Neural progenitor cell (in vitro differentiated cells): ENCODE measurements at regions not wholly inside any gene's neighbourhood (a gene's known extent, or its start where the extent isn't known, plus 50 kb on each side); places are given as distances from the start of the nearest gene placed in this dataset.
A peak's percentile ranks its signal among the peaks of the same experiment; 100 is the strongest.

Experiments
- DNase-seq: peaks from one replicate; pipeline ENCODE4 v3.0.0-alpha.2; 2016; ENCODE audit warnings: low spot score
- H2AFZ ChIP-seq: fragments of 200-600 bp; sonication (generic); replicated peaks from 2 replicates; pipeline ENCODE4 v1.6.1; 2016; ENCODE audit warnings: antibody characterized with exemption
- H3F3A ChIP-seq: fragments of 200-600 bp; sonication (generic); 2 replicates; pipeline ENCODE4 v1.6.1; 2016; ENCODE audit warnings: antibody characterized with exemption, low read depth
- H3K27ac ChIP-seq: fragments of 200-600 bp; sonication (generic); 2 replicates; pipeline ENCODE4 v1.5.1; 2016; ENCODE audit warnings: mild to moderate bottlenecking
- H3K27me3 ChIP-seq: fragments of 200-600 bp; sonication (generic); 2 replicates; pipeline ENCODE4 v1.6.1; 2016; ENCODE audit warnings: mild to moderate bottlenecking, moderate library complexity
- H3K36me3 ChIP-seq: fragments of 200-600 bp; sonication (generic); 2 replicates; pipeline ENCODE4 v1.5.1; 2016
- H3K4me1 ChIP-seq: fragments of 200-600 bp; sonication (generic); 2 replicates; pipeline ENCODE4 v1.6.1; 2016; ENCODE audit warnings: mixed run types
- H3K4me2 ChIP-seq: fragments of 200-600 bp; sonication (generic); 2 replicates; pipeline ENCODE4 v1.6.1; 2016
- H3K4me3 ChIP-seq: fragments of 200-600 bp; sonication (generic); 2 replicates; pipeline ENCODE4 v1.5.1; 2016
- H3K79me2 ChIP-seq: fragments of 200-600 bp; sonication (generic); 2 replicates; pipeline ENCODE4 v1.6.1; 2016; ENCODE audit warnings: low read depth
- H3K9ac ChIP-seq: fragments of 200-600 bp; sonication (generic); 2 replicates; pipeline ENCODE4 v1.6.1; 2016
- H3K9me3 ChIP-seq: fragments of 200-600 bp; sonication (generic); 2 replicates; pipeline ENCODE4 v1.5.1; 2016; ENCODE audit warnings: low read depth
- H4K20me1 ChIP-seq: fragments of 200-600 bp; sonication (generic); 2 replicates; pipeline ENCODE4 v1.6.1; 2016; ENCODE audit warnings: low read depth
- H3K27ac Mint-ChIP-seq: 3 replicates; pipeline ENCODE4 v1.8.0; 2021; ENCODE audit warnings: mixed read lengths
- H3K27me3 Mint-ChIP-seq: 2 replicates; pipeline ENCODE4 v1.8.0; 2022; ENCODE audit warnings: low read depth, mild to moderate bottlenecking, inconsistent platforms, moderate library complexity, mixed read lengths; ENCODE audit not compliant: insufficient read depth
- H3K36me3 Mint-ChIP-seq: 3 replicates; pipeline ENCODE4 v1.8.0; 2021; ENCODE audit warnings: mixed read lengths
- H3K4me1 Mint-ChIP-seq: 3 replicates; pipeline ENCODE4 v1.8.0; 2021; ENCODE audit warnings: mixed read lengths
- H3K4me3 Mint-ChIP-seq: 3 replicates; pipeline ENCODE4 v1.8.0; 2021; ENCODE audit warnings: mild to moderate bottlenecking, moderate library complexity, mixed read lengths
- H3K9me3 Mint-ChIP-seq: 3 replicates; pipeline ENCODE4 v1.8.0; 2020; ENCODE audit warnings: mixed read lengths
- CTCF ChIP-seq: fragments of 200-600 bp; sonication (generic); IDR thresholded peaks from 2 replicates; pipeline ENCODE4 v1.5.1; 2017; ENCODE audit warnings: antibody characterized with exemption, mild to moderate bottlenecking
- EZH2 ChIP-seq: fragments of 200-600 bp; sonication (generic); IDR thresholded peaks from 2 replicates; pipeline ENCODE4 v1.6.1; 2017; ENCODE audit warnings: antibody characterized with exemption, mild to moderate bottlenecking, moderate library complexity
- EZH2phosphoT487 ChIP-seq: fragments of 200-600 bp; sonication (generic); IDR thresholded peaks from 2 replicates; pipeline ENCODE4 v1.6.1; 2017; ENCODE audit warnings: antibody characterized with exemption

- no peak overlapping the region for H3K4me3 Mint-ChIP-seq
- Histone ChIP-seq H3K27ac (no peak overlapping the region), H3K36me3 (no peaks in the 10 kb centered on the region), H3K27me3 (no peaks in the 10 kb centered on the region), H3K4me3 (no peak overlapping the region), H3K79me2 (no peaks in the 10 kb centered on the region), H3K9me3 (no peaks in the 10 kb centered on the region), H2AFZ (no peak overlapping the region), H3K4me1 (no peaks in the 10 kb centered on the region), H4K20me1 (no peaks in the 10 kb centered on the region), H3K9ac (no peak overlapping the region), H3F3A (no peaks in the 10 kb centered on the region), H3K4me2 (no peak overlapping the region)
- no peak for TF ChIP-seq EZH2
- TF ChIP-seq EZH2phosphoT487: no peak
- TF ChIP-seq CTCF: no peak
- no peak for DNase-seq
- H3K4me1 Mint-ChIP-seq: no peaks in the 10 kb centered on the region
- H3K36me3 Mint-ChIP-seq: no peaks in the 10 kb centered on the region
- peak overlapping the region; percentile 36 for H3K27ac Mint-ChIP-seq
- H3K9me3 Mint-ChIP-seq: no peaks in the 10 kb centered on the region
- H3K27me3 Mint-ChIP-seq: peaks cover 2% of the 10 kb centered on the region
These were observed 287.6 kb downstream of the CYRIA start for GRCh38 chr2:16378031-16378430.

GRCh38 chr2:16375981-16376380, 289.7 kb downstream of the CYRIA start:
- Histone ChIP-seq H3K27ac (no peak overlapping the region), H3F3A (no peaks in the 10 kb centered on the region), H3K4me1 (no peaks in the 10 kb centered on the region), H3K4me3 (no peak overlapping the region), H3K79me2 (no peaks in the 10 kb centered on the region), H2AFZ (no peak overlapping the region), H3K36me3 (no peaks in the 10 kb centered on the region), H3K9ac (no peak overlapping the region), H3K9me3 (peaks cover 11% of the 10 kb centered on the region), H4K20me1 (no peaks in the 10 kb centered on the region), H3K27me3 (no peaks in the 10 kb centered on the region), H3K4me2 (no peak overlapping the region)
- Mint-ChIP-seq H3K36me3 (no peaks in the 10 kb centered on the region), H3K4me3 (no peak overlapping the region), H3K9me3 (peaks cover 5% of the 10 kb centered on the region), H3K27ac (no peak overlapping the region), H3K4me1 (no peaks in the 10 kb centered on the region), H3K27me3 (peaks cover 2% of the 10 kb centered on the region)
- DNase-seq: no peak
- TF ChIP-seq EZH2phosphoT487 (no peak), EZH2 (no peak), CTCF (no peak)

- Histone ChIP-seq H3K9me3 (peaks cover 11% of the 10 kb centered on the region), H3K27ac (no peak overlapping the region), H3K27me3 (no peaks in the 10 kb centered on the region), H3K9ac (no peak overlapping the region), H3K4me2 (no peak overlapping the region), H3K4me3 (no peak overlapping the region), H3K4me1 (no peaks in the 10 kb centered on the region), H2AFZ (no peak overlapping the region), H3F3A (no peaks in the 10 kb centered on the region), H3K79me2 (no peaks in the 10 kb centered on the region), H3K36me3 (no peaks in the 10 kb centered on the region), H4K20me1 (no peaks in the 10 kb centered on the region)
- DNase-seq: no peak
- Mint-ChIP-seq H3K27ac (no peak overlapping the region), H3K4me1 (no peaks in the 10 kb centered on the region), H3K27me3 (peaks cover 2% of the 10 kb centered on the region), H3K9me3 (peaks cover 5% of the 10 kb centered on the region), H3K4me3 (no peak overlapping the region), H3K36me3 (no peaks in the 10 kb centered on the region)
- TF ChIP-seq EZH2 (no peak), EZH2phosphoT487 (no peak), CTCF (no peak)
These were observed 290.3 kb downstream of the CYRIA start for GRCh38 chr2:16375351-16375750.
